GM12878 (cell line): ENCODE measurements at regions not wholly inside any gene's neighbourhood (a gene's known extent, or its start where the extent isn't known, plus 50 kb on each side); places are given as distances from the start of the nearest gene placed in this dataset.
"Not testable (repeated sequence)": the region's sequence is repeated elsewhere in the genome, so short reads cannot be mapped to it uniquely, and the experiment has no call there.

Experiments used
- BHLHE40 ChIP-seq, 2 experiments: fragments of 450-650 bp in 1 of 2; IDR thresholded peaks; 2 replicates each; pipeline ENCODE4 v1.6.1; 2011 to 2017; ENCODE audit warnings: low read depth in 2 of 2, borderline replicate concordance in 1 of 2, improper control_type of control experiment in 1 of 2, low read length in 1 of 2, mild to moderate bottlenecking in 1 of 2
- CHD1 ChIP-seq: IDR thresholded peaks from 2 replicates; pipeline ENCODE4 v1.6.1; 2012; ENCODE audit warnings: low read depth, low read length, improper control_type of control experiment
- EZH2 ChIP-seq: IDR thresholded peaks from 2 replicates; pipeline ENCODE4 v1.6.1; 2012; ENCODE audit warnings: low read depth, mild to moderate bottlenecking, control low read depth, inconsistent platforms, low read length, borderline replicate concordance; ENCODE audit not compliant: control insufficient read depth
- KAT2A ChIP-seq: conservative IDR thresholded peaks from 2 replicates; pipeline ENCODE4 v1.6.1; 2011; ENCODE audit warnings: low read depth, low read length; ENCODE audit not compliant: control insufficient read depth
- PAX5 ChIP-seq: IDR thresholded peaks from 2 replicates; pipeline ENCODE4 v1.6.1; 2011; ENCODE audit warnings: low read depth, low read length, borderline replicate concordance
- POLR2AphosphoS5 ChIP-seq: IDR thresholded peaks from 2 replicates; pipeline ENCODE4 v1.6.1; 2011; ENCODE audit warnings: mild to moderate bottlenecking, low read length, inconsistent platforms
- RAD51 ChIP-seq: fragments of 450-650 bp; IDR thresholded peaks from 2 replicates; pipeline ENCODE4 v1.6.1; 2016; ENCODE audit warnings: moderate library complexity, mild to moderate bottlenecking, inconsistent platforms
- RFX5 ChIP-seq: IDR thresholded peaks from 2 replicates; pipeline ENCODE4 v1.6.1; 2011; ENCODE audit warnings: low read depth, low read length, improper control_type of control experiment
- ZNF274 ChIP-seq: IDR thresholded peaks from one replicate; pipeline ENCODE4 v1.8.0; 2011; ENCODE audit not compliant: insufficient read length, insufficient read depth
- TF ChIP-seq, protein P1 (sequence below), 3 experiments: IDR thresholded peaks in 2 of 3; conservative IDR thresholded peaks in 1 of 3; 2 replicates each; pipeline ENCODE4 v1.5.1; 2011; ENCODE audit warnings: low read depth in 3 of 3, low read length in 3 of 3, mild to moderate bottlenecking in 3 of 3, control low read depth in 2 of 3, moderate library complexity in 2 of 3, inconsistent platforms in 1 of 3, mixed read lengths in 1 of 3; ENCODE audit not compliant: control insufficient read depth in 2 of 3, insufficient read depth in 1 of 3; ENCODE audit errors: extremely low read depth in 1 of 3

DNA sequence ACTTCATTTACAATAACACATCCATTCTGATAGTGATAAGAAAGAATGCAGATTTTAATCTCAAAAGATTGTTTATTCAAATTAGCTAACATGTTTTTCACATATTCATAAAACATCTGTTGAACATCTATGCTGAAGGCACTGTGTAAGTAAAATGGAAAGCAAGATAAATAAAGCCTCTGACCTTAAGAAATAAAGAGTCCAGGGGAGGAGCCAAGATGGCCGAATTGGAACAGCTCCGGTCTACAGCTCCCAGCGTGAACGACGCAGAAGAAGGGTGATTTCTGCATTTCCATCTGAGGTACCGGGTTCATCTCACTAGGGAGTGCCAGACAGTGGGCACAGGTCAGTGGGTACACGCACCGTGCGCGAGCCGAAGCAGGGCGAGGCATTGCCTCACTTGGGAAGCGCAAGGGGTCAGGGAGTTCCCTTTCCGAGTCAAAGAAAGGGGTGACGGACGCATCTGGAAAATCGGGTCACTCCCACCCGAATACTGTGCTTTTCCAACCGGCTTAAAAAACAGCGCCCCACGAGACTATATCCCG lies 336.5 kb downstream of the CETN3 start:
- TF ChIP-seq KAT2A; EZH2; CHD1; RAD51; ZNF274; RFX5; BHLHE40 (IDR thresholded peaks at IDR 0.05; ENCODE audit: borderline replicate concordance in 1 of 2, low read depth in 2 of 2, low read length in 1 of 2); PAX5; POLR2AphosphoS5: not testable (repeated sequence)
- TF ChIP-seq, protein P1, sequence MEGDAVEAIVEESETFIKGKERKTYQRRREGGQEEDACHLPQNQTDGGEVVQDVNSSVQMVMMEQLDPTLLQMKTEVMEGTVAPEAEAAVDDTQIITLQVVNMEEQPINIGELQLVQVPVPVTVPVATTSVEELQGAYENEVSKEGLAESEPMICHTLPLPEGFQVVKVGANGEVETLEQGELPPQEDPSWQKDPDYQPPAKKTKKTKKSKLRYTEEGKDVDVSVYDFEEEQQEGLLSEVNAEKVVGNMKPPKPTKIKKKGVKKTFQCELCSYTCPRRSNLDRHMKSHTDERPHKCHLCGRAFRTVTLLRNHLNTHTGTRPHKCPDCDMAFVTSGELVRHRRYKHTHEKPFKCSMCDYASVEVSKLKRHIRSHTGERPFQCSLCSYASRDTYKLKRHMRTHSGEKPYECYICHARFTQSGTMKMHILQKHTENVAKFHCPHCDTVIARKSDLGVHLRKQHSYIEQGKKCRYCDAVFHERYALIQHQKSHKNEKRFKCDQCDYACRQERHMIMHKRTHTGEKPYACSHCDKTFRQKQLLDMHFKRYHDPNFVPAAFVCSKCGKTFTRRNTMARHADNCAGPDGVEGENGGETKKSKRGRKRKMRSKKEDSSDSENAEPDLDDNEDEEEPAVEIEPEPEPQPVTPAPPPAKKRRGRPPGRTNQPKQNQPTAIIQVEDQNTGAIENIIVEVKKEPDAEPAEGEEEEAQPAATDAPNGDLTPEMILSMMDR (IDR thresholded peaks at IDR 0.05 in 2 of 3, conservative IDR thresholded peaks at IDR 0.05 in 1 of 3; ENCODE audit: control insufficient read depth in 2 of 3, extremely low read depth in 1 of 3, insufficient read depth in 1 of 3, low read depth in 3 of 3, low read length in 3 of 3), result not testable (repeated sequence)
